ENCODE measurements at regions not wholly inside any gene's neighbourhood (a gene's known extent, or its start where the extent isn't known, plus 50 kb on each side); places are given as distances from the start of the nearest gene placed in this dataset.

GRCh38 chr6:156638581-156638980 is 138.6 kb upstream of the ARID1B start:
- no peak overlapping the region for H3K4me2 ChIP-seq (ENCODE audit: control insufficient read depth, extremely low read depth, insufficient read depth, low read depth, low read length)
- H3K9me3 ChIP-seq (ENCODE audit: control insufficient read depth, low read depth, low read length), result no peaks in the 10 kb centered on the region
- no peak overlapping the region for H3K4me3 ChIP-seq (ENCODE audit: control insufficient read depth in 2 of 3, extremely low read depth in 1 of 3, insufficient read depth in 2 of 3, low read depth in 1 of 3, low read length in 3 of 3)
- H3K27ac ChIP-seq (ENCODE audit: control insufficient read depth, insufficient read depth, low read length), result no peak overlapping the region
- FAIRE-seq (no peak), DNase-seq (ENCODE audit: low read depth, low spot score) (no peak)
- no peak overlapping the region for H2AFZ ChIP-seq (ENCODE audit: control insufficient read depth, low read length)
- TF ChIP-seq CTCF (optimal IDR thresholded peaks at IDR 0.05 in 1 of 3, IDR thresholded peaks at IDR 0.05 in 1 of 3, conservative IDR thresholded peaks at IDR 0.05 in 1 of 3; ENCODE audit: extremely low read depth in 1 of 3, insufficient read depth in 2 of 3, low read length in 3 of 3) (no peak), EZH2 (IDR thresholded peaks at IDR 0.05; ENCODE audit: low read length) (no peak)
- dilution Hi-C loops (cut with MboI; ENCODE audit: extremely low pct_ligation_motif_present, low sequenced_read_pairs), result no loop called here
- no peaks in the 10 kb centered on the region for H4K20me1 ChIP-seq (ENCODE audit: control insufficient read depth, extremely low read depth, insufficient read depth, low read length)
- no peak overlapping the region for H3K9ac ChIP-seq (ENCODE audit: control insufficient read depth, extremely low read depth, insufficient read depth, low read length)
- no peaks in the 10 kb centered on the region for H3K4me1 ChIP-seq (ENCODE audit: control insufficient read depth, extremely low read depth, insufficient read depth, low read length)
- no peaks in the 10 kb centered on the region for H3K27me3 ChIP-seq (ENCODE audit: control insufficient read depth, extremely low read depth, insufficient read depth, low read length)
- no peaks in the 10 kb centered on the region for H3K79me2 ChIP-seq (ENCODE audit: control insufficient read depth, insufficient read depth, low read length)
- H3K9me1 ChIP-seq (ENCODE audit: control insufficient read depth, extremely low read depth, insufficient read depth, low read length), result no peaks in the 10 kb centered on the region
- H3K36me3 ChIP-seq (ENCODE audit: control insufficient read depth in 2 of 2, extremely low read depth in 1 of 2, insufficient read depth in 2 of 2, low read length in 2 of 2), result no peaks in the 10 kb centered on the region

GRCh38 chr6:156634951-156635371 is 142.2 kb upstream of the ARID1B start:
- H2AFZ ChIP-seq (ENCODE audit: control insufficient read depth, low read length), result peak overlapping the region; percentile 68
- FAIRE-seq, result no peak

More at GRCh38 chr6:156634951-156635371, 142.2 kb upstream of the ARID1B start:
- no peak for DNase-seq (ENCODE audit: low read depth, low spot score)
- Histone ChIP-seq H3K4me3 (ENCODE audit: control insufficient read depth in 2 of 3, extremely low read depth in 1 of 3, insufficient read depth in 2 of 3, low read depth in 1 of 3, low read length in 3 of 3) (no peak overlapping the region), H3K27me3 (ENCODE audit: control insufficient read depth, extremely low read depth, insufficient read depth, low read length) (no peaks in the 10 kb centered on the region), H3K79me2 (ENCODE audit: control insufficient read depth, insufficient read depth, low read length) (no peaks in the 10 kb centered on the region), H3K4me1 (ENCODE audit: control insufficient read depth, extremely low read depth, insufficient read depth, low read length) (no peaks in the 10 kb centered on the region), H4K20me1 (ENCODE audit: control insufficient read depth, extremely low read depth, insufficient read depth, low read length) (no peaks in the 10 kb centered on the region), H3K4me2 (ENCODE audit: control insufficient read depth, extremely low read depth, insufficient read depth, low read depth, low read length) (peak overlapping the region; percentile 49), H3K27ac (ENCODE audit: control insufficient read depth, insufficient read depth, low read length) (no peak overlapping the region), H3K9me3 (ENCODE audit: control insufficient read depth, low read depth, low read length) (no peaks in the 10 kb centered on the region), H3K36me3 (ENCODE audit: control insufficient read depth in 2 of 2, extremely low read depth in 1 of 2, insufficient read depth in 2 of 2, low read length in 2 of 2) (no peaks in the 10 kb centered on the region), H3K9me1 (ENCODE audit: control insufficient read depth, extremely low read depth, insufficient read depth, low read length) (no peaks in the 10 kb centered on the region), H3K9ac (ENCODE audit: control insufficient read depth, extremely low read depth, insufficient read depth, low read length) (no peak overlapping the region)
- dilution Hi-C loops (cut with MboI; ENCODE audit: extremely low pct_ligation_motif_present, low sequenced_read_pairs), result no loop called here
- TF ChIP-seq CTCF (optimal IDR thresholded peaks at IDR 0.05 in 1 of 3, IDR thresholded peaks at IDR 0.05 in 1 of 3, conservative IDR thresholded peaks at IDR 0.05 in 1 of 3; ENCODE audit: extremely low read depth in 1 of 3, insufficient read depth in 2 of 3, low read length in 3 of 3), result no peak
- TF ChIP-seq EZH2 (IDR thresholded peaks at IDR 0.05; ENCODE audit: low read length), result no peak

Data from keratinocyte (primary cell).